Fibroblast of villous mesenchyme (primary cell): ENCODE measurements at regions not wholly inside any gene's neighbourhood (a gene's known extent, or its start where the extent isn't known, plus 50 kb on each side); places are given as distances from the start of the nearest gene placed in this dataset.

Source experiments
- DNase-seq: peaks from one replicate; pipeline ENCODE4 v3.0.0-alpha.2; 2010; ENCODE audit warnings: low read depth
- H3K4me3 ChIP-seq: 2 replicates; pipeline ENCODE4 v1.5.1; 2011; ENCODE audit warnings: low read depth, mild to moderate bottlenecking, low read length
- TF ChIP-seq, protein P1 (sequence below): IDR thresholded peaks from 2 replicates; pipeline ENCODE4 v1.5.1; 2012; ENCODE audit warnings: low read depth, mild to moderate bottlenecking, low read length; ENCODE audit not compliant: insufficient read depth

DNA sequence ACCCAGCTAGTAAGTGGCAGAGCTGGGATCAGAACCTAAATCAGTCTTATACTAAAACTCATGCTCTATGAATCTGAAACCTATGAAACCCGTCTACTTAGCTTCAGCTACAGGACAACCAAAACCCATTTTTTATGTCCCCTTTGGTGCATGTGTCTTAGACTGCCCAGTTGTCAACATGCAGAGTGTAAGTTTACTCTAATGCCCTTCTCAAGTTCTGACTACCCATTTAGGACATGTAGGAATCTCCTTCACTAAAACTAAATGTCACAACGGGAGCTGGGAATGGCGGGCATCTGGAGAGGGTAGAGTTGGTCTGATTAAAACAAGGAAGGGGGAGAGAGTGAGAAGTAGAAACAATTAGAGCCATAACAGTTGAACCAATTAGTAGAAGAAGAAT is 167.9 kb upstream of the UBASH3B start:
- no peak for DNase-seq
- no peak overlapping the region for H3K4me3 ChIP-seq
- TF ChIP-seq, protein P1, sequence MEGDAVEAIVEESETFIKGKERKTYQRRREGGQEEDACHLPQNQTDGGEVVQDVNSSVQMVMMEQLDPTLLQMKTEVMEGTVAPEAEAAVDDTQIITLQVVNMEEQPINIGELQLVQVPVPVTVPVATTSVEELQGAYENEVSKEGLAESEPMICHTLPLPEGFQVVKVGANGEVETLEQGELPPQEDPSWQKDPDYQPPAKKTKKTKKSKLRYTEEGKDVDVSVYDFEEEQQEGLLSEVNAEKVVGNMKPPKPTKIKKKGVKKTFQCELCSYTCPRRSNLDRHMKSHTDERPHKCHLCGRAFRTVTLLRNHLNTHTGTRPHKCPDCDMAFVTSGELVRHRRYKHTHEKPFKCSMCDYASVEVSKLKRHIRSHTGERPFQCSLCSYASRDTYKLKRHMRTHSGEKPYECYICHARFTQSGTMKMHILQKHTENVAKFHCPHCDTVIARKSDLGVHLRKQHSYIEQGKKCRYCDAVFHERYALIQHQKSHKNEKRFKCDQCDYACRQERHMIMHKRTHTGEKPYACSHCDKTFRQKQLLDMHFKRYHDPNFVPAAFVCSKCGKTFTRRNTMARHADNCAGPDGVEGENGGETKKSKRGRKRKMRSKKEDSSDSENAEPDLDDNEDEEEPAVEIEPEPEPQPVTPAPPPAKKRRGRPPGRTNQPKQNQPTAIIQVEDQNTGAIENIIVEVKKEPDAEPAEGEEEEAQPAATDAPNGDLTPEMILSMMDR, result no peak

DNA sequence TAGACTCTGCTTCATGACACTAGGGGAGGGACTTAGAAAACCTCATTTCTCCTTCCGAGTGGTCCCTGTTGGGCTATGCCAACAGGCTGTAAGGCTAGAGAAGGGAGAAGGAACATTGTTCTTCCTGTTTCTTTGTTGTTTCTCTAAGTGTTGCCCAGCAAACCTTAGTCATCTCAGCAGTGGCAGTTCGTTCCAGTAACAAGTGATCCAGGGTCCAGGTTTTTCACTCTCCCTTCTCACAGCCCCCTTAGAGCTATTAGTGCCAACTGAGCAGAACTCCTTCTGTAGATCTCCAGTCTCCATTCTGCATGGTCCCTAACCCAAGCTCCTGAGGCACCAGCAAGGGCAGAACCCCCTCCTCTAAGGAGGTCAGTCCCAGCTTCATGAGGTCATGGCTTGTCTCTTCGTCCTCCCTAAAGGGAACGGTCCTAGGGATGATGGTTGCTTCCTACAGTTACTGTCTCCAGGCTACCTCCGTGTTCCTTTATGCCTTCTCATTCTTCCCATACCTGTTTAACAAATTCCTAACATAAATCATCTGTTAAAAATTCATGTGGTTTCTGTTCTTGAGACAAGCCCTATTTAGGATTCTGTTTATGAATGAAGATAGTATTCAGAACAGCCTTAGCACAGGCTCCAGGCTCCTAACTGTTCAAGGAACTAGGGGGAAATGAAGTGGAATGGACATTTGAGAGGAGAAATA is 168.6 kb upstream of the UBASH3B start:
- no peak for DNase-seq
- no peak overlapping the region for H3K4me3 ChIP-seq
- TF ChIP-seq, protein P1, result no peak

DNA sequence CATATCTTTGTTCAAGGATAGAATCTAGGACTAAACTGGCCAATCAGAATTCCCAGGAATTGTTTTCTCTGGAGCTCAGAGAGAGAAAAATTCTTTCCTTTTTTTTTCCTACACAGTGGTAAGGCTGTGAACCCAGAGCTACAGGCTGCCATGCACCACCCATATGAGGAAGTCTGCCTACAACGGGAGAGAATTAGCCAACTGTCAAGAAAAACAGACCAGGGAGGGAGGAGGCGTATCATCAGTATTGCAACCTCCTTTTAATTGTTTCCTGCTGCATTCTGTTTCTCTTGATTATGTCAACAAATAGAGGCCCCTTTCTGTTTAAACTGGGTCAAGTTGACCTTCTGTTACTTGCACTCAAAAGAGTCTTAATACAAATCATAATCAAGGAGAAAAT is 176.5 kb upstream of the UBASH3B start:
- TF ChIP-seq, protein P1, result no peak
- H3K4me3 ChIP-seq, result no peak overlapping the region
- no peak for DNase-seq

DNA sequence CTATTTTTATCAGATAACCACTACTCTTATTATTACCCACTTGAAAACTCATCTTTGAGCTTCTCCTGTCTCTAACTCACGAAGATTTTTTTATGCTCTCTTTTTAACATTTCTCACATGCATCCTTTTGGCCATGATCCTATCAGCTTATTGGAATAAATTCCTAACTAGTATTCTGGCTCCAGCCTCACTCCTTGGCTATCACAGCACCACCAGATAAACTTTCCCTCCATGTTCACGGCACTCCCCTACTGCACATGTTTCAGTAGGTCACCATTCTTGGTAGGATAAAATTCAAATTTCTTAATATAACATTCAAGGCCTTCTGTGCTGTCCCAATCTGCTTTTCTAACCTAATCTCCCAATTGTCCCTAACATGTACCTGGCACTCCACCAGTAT is 186.6 kb upstream of the UBASH3B start:
- no peak for DNase-seq
- TF ChIP-seq, protein P1, result no peak

DNA sequence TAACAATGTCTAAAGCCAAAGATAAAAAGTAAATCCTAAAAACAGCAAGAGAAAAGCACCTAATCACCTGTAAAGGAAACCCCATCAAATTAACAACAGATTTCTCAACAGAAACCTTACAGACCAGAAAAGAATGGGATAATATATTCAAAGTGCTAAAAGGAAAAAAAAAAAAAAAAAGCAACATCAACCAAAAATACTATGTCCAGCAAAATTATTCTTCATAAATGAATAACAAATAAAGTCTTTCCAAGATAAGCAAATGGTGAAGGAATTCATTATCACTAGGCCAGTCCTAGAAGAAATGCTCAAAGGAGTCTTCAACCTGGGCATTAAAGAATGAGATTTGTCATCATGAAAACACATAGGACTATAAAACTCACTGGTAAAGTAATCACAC is 192.0 kb upstream of the UBASH3B start:
- no peak overlapping the region for H3K4me3 ChIP-seq
- TF ChIP-seq, protein P1, result no peak

More for the DNA sequence above, 186.6 kb upstream of the UBASH3B start:
- H3K4me3 ChIP-seq, result no peak overlapping the region

DNA sequence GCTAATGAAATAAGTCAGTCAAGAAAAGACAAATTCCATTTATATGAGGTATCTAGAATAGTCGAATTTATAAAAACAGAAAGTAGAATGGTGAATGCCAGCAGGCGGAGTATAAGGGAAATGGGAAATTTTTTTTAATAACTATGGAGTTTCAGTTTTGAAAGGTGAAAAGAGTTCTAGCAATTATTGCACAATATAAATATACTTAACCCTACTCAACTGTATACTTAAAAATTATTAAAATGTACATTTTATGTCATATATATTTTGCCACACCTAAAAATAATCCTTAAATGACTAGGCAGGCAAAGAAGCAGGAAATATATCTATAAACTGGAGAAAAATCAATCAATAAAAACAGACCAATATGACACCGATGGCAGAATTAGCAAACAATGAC is 196.5 kb upstream of the UBASH3B start:
- no peak overlapping the region for H3K4me3 ChIP-seq
- TF ChIP-seq, protein P1, result no peak
- DNase-seq, result no peak

More for the DNA sequence above, 192.0 kb upstream of the UBASH3B start:
- no peak for DNase-seq

DNA sequence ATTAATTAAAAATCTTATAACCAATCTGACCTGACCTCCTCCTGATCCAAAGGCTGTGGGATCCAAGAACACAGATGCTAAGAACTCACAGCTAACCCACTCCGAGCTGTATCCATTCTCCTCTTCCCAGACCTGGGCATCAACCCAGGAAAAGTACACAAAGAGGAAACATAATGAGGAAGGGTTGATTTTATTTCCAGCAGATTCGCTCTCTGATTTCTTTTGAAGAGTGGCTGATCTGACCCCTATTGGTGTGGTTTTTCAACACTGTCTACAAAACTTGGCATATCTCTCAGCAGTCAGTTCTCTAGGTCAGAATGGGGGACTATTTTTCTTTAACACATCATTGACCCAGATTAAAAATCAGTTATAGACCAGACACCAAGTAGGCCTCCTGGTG is 201.9 kb upstream of the UBASH3B start:
- TF ChIP-seq, protein P1, result no peak
- H3K4me3 ChIP-seq, result no peak overlapping the region
- no peak for DNase-seq
